SK-N-MC (cell line): ENCODE measurements at regions not wholly inside any gene's neighbourhood (a gene's known extent, or its start where the extent isn't known, plus 50 kb on each side); places are given as distances from the start of the nearest gene placed in this dataset.
"Not testable (repeated sequence)": the region's sequence is repeated elsewhere in the genome, so short reads cannot be mapped to it uniquely, and the experiment has no call there.

Experiments used
- DNase-seq: peaks from one replicate; pipeline ENCODE4 v3.0.0-alpha.2; 2011; ENCODE audit warnings: low read depth, low spot score
- H3K27ac ChIP-seq: fragments of 200-600 bp; sonication (generic); 2 replicates; pipeline ENCODE4 v1.5.1; 2016; ENCODE audit warnings: mixed run types
- H3K36me3 ChIP-seq: fragments of 200-600 bp; sonication (generic); 2 replicates; pipeline ENCODE4 v1.6.1; 2017; ENCODE audit warnings: antibody characterized with exemption, low read length, mixed read lengths; ENCODE audit not compliant: insufficient read depth
- H3K4me3 ChIP-seq: fragments of 200-600 bp; sonication (generic); 2 replicates; pipeline ENCODE4 v1.5.1; 2016
- H3K9ac ChIP-seq: fragments of 200-600 bp; sonication (generic); 2 replicates; pipeline ENCODE4 v1.8.0; 2017; ENCODE audit warnings: mixed run types, mixed read lengths; ENCODE audit not compliant: insufficient read length
- H3K9me3 ChIP-seq: fragments of 200-600 bp; sonication (generic); 2 replicates; pipeline ENCODE4 v1.6.1; 2017; ENCODE audit warnings: low read depth, mild to moderate bottlenecking, antibody characterized with exemption, low read length, moderate library complexity, mixed read lengths
- EZH2 ChIP-seq: fragments of 200-600 bp; sonication (generic); IDR thresholded peaks from one replicate; pipeline ENCODE4 v1.6.1; 2017; ENCODE audit warnings: antibody characterized with exemption
- FOXP2 ChIP-seq: optimal IDR thresholded peaks from 2 replicates; pipeline ENCODE3; 2011; ENCODE audit warnings: mild to moderate bottlenecking, moderate library complexity; ENCODE audit not compliant: insufficient read depth; ENCODE audit errors: extremely low read length, control extremely low read depth
- POLR2AphosphoS5 ChIP-seq: IDR thresholded peaks from 2 replicates; pipeline ENCODE4 v1.6.1; 2012; ENCODE audit warnings: mild to moderate bottlenecking, low read depth, low read length, borderline replicate concordance

- no peaks in the 10 kb centered on the region for H3K36me3 ChIP-seq
- H3K4me3 ChIP-seq, result no peak overlapping the region
- peaks cover 12% of the 10 kb centered on the region; the same call in 1 of the 2 replicates for H3K9me3 ChIP-seq
- TF ChIP-seq EZH2 (no peak), POLR2AphosphoS5 (no peak), FOXP2 (no peak)
- no peak for DNase-seq
- H3K9ac ChIP-seq, result no peak overlapping the region
- H3K27ac ChIP-seq, result no peak overlapping the region
These were observed 580.1 kb upstream of the CITED2 start for GRCh38 chr6:139954463-139955071.

- not testable (repeated sequence) for H3K4me3 ChIP-seq, H3K9ac ChIP-seq, H3K27ac ChIP-seq, H3K36me3 ChIP-seq, DNase-seq
- peaks cover 12% of the 10 kb centered on the region; the same call in 1 of the 2 replicates for H3K9me3 ChIP-seq
These were observed 579.3 kb upstream of the CITED2 start for GRCh38 chr6:139953780-139954179.

GRCh38 chr6:139951172-139951571, 576.7 kb upstream of the CITED2 start:
- TF ChIP-seq EZH2, result no peak
- TF ChIP-seq FOXP2, result no peak
- no peak for TF ChIP-seq POLR2AphosphoS5

GRCh38 chr6:139944976-139945375, 570.5 kb upstream of the CITED2 start:
- Histone ChIP-seq H3K9ac (no peak overlapping the region), H3K36me3 (no peaks in the 10 kb centered on the region; the same call in 1 of the 2 replicates), H3K4me3 (no peak overlapping the region), H3K27ac (peak overlapping the region; percentile 94; the same call in 1 of the 2 replicates), H3K9me3 (peaks cover 5% of the 10 kb centered on the region; the same call in 1 of the 2 replicates)
- TF ChIP-seq POLR2AphosphoS5, result no peak
- no peak for TF ChIP-seq FOXP2
- no peak for TF ChIP-seq EZH2
- DNase-seq, result no peak

More at GRCh38 chr6:139951172-139951571, 576.7 kb upstream of the CITED2 start:
- H3K4me3 ChIP-seq, result no peak overlapping the region
- H3K9me3 ChIP-seq, result peaks cover 17% of the 10 kb centered on the region; the same call in 1 of the 2 replicates
- H3K36me3 ChIP-seq, result no peaks in the 10 kb centered on the region; the same call in 1 of the 2 replicates
- no peak overlapping the region for H3K27ac ChIP-seq
- no peak overlapping the region for H3K9ac ChIP-seq
- no peak for DNase-seq

- Histone ChIP-seq H3K36me3 (no peaks in the 10 kb centered on the region; the same call in 1 of the 2 replicates), H3K27ac (peak overlapping the region; percentile 94), H3K9ac (peak overlapping the region; percentile 56), H3K4me3 (peak overlapping the region; percentile 59), H3K9me3 (peaks cover 5% of the 10 kb centered on the region; the same call in 1 of the 2 replicates)
- TF ChIP-seq FOXP2 (no peak), EZH2 (no peak)
- DNase-seq, result peak; percentile 61
These were observed 569.7 kb upstream of the CITED2 start for GRCh38 chr6:139944131-139944530.

GRCh38 chr6:139943391-139943790, 568.9 kb upstream of the CITED2 start:
- peak; percentile 67 for DNase-seq
- no peaks in the 10 kb centered on the region; the same call in 1 of the 2 replicates for H3K36me3 ChIP-seq
- peaks cover 5% of the 10 kb centered on the region; the same call in 1 of the 2 replicates for H3K9me3 ChIP-seq
- peak overlapping the region; percentile 59 for H3K4me3 ChIP-seq
- H3K27ac ChIP-seq, result peak overlapping the region; percentile 94
- no peak for TF ChIP-seq POLR2AphosphoS5
- TF ChIP-seq EZH2, result no peak
- no peak for TF ChIP-seq FOXP2
- H3K9ac ChIP-seq, result peak overlapping the region; percentile 56

- no peak for TF ChIP-seq EZH2
- no peak for TF ChIP-seq FOXP2
- TF ChIP-seq POLR2AphosphoS5, result no peak
- no peak overlapping the region for H3K4me3 ChIP-seq
- peaks cover 5% of the 10 kb centered on the region; the same call in 1 of the 2 replicates for H3K9me3 ChIP-seq
- no peak overlapping the region for H3K9ac ChIP-seq
- no peaks in the 10 kb centered on the region; the same call in 1 of the 2 replicates for H3K36me3 ChIP-seq
- peak overlapping the region; percentile 94 for H3K27ac ChIP-seq
- no peak for DNase-seq
These were observed 567.9 kb upstream of the CITED2 start for GRCh38 chr6:139942331-139942730.

- Histone ChIP-seq H3K9me3 (peaks cover 3% of the 10 kb centered on the region; the same call in 1 of the 2 replicates), H3K27ac (peak overlapping the region; percentile 94)
These were observed 567.4 kb upstream of the CITED2 start for GRCh38 chr6:139941826-139942225.

More at GRCh38 chr6:139941826-139942225, 567.4 kb upstream of the CITED2 start:
- H3K9ac ChIP-seq, result no peak overlapping the region
- no peak for TF ChIP-seq FOXP2
- no peak for TF ChIP-seq POLR2AphosphoS5
- no peak for TF ChIP-seq EZH2
- DNase-seq, result no peak
- no peak overlapping the region for H3K4me3 ChIP-seq
- H3K36me3 ChIP-seq, result no peaks in the 10 kb centered on the region; the same call in 1 of the 2 replicates
